ENCODE measurements at regions not wholly inside any gene's neighbourhood (a gene's known extent, or its start where the extent isn't known, plus 50 kb on each side); places are given as distances from the start of the nearest gene placed in this dataset.
"Not testable (repeated sequence)": the region's sequence is repeated elsewhere in the genome, so short reads cannot be mapped to it uniquely, and the experiment has no call there.

- CTCF ChIA-PET (ENCODE audit: partially characterized antibody), result no interaction called here
- POLR2A ChIA-PET (ENCODE audit: partially characterized antibody), result no interaction called here
Observed at GRCh38 chr4:24181005-24181404, 291.2 kb upstream of the PPARGC1A start.

DNA sequence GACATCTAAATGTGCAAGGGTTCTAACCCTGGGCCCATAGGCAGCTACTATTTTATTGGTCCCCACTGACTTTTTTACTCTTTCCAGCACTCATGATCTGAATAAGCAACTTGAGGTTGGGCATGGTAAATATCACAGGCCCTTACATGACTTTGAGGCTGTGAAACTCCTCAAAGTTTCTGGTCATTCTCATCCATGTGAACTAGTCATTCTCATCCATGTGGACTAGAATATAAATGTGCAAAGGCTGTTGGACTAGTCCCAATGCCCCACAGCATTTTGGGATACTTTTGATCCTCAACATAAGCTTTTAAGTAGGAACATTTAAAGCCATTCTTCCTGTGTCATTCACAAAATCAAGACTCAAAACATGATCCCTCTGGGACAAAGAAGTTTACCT lies 290.7 kb upstream of the PPARGC1A start:
- peaks cover 0 to 9% (median 4%) of the 10 kb centered on the region in 8 donors for H3K9me3 Mint-ChIP-seq
- no peaks in the 10 kb centered on the region for H3K9me3 ChIP-seq (ENCODE audit: control insufficient read depth in 1 of 2, low read length in 2 of 2)
- H3K27ac ChIP-seq (ENCODE audit: low read depth, low read length), result no peak overlapping the region
- DNase-seq, result no peak
- no peaks in the 10 kb centered on the region for H3K36me3 ChIP-seq (ENCODE audit: insufficient read depth, low read length)
- peaks cover 0 to 2% (median 0%) of the 10 kb centered on the region in 4 donors for H3K4me1 Mint-ChIP-seq
- no peaks in the 10 kb centered on the region for H3K4me1 ChIP-seq (ENCODE audit: insufficient read depth, low read length)
- no peak overlapping the region for H3K4me3 Mint-ChIP-seq
- H3K27me3 ChIP-seq (ENCODE audit: insufficient read depth, low read length), result no peaks in the 10 kb centered on the region
- CTCF ChIA-PET (ENCODE audit: partially characterized antibody), result no interaction called here
- no peak overlapping the region for H3K27ac Mint-ChIP-seq
- POLR2A ChIA-PET (ENCODE audit: partially characterized antibody), result no interaction called here
- no peaks in the 10 kb centered on the region for H3K36me3 Mint-ChIP-seq
- intact Hi-C loops (cut with micrococcal nuclease), result no loop called here
- no peak overlapping the region for H3K4me3 ChIP-seq (ENCODE audit: low read length in 2 of 2)
- H3K27me3 Mint-ChIP-seq, result peaks cover 0 to 1% of the 10 kb centered on the region in 2 donors

More at GRCh38 chr4:24181005-24181404, 291.2 kb upstream of the PPARGC1A start:
- intact Hi-C loops (cut with micrococcal nuclease), result no loop called here
- H3K4me1 ChIP-seq (ENCODE audit: insufficient read depth, low read length), result no peaks in the 10 kb centered on the region
- peaks cover 0 to 7% (median 4%) of the 10 kb centered on the region in 8 donors for H3K9me3 Mint-ChIP-seq
- H3K36me3 Mint-ChIP-seq, result no peaks in the 10 kb centered on the region
- no peaks in the 10 kb centered on the region for H3K36me3 ChIP-seq (ENCODE audit: insufficient read depth, low read length)
- H3K27me3 ChIP-seq (ENCODE audit: insufficient read depth, low read length), result no peaks in the 10 kb centered on the region
- no peaks in the 10 kb centered on the region for H3K9me3 ChIP-seq (ENCODE audit: control insufficient read depth in 1 of 2, low read length in 2 of 2)
- no peak overlapping the region for H3K4me3 Mint-ChIP-seq
- H3K4me1 Mint-ChIP-seq, result no peaks in the 10 kb centered on the region
- no peak overlapping the region for H3K4me3 ChIP-seq (ENCODE audit: low read length in 2 of 2)
- no peak overlapping the region for H3K27ac Mint-ChIP-seq
- DNase-seq, result no peak
- H3K27me3 Mint-ChIP-seq, result peaks cover 0 to 1% of the 10 kb centered on the region in 2 donors
- no peak overlapping the region for H3K27ac ChIP-seq (ENCODE audit: low read depth, low read length)

DNA sequence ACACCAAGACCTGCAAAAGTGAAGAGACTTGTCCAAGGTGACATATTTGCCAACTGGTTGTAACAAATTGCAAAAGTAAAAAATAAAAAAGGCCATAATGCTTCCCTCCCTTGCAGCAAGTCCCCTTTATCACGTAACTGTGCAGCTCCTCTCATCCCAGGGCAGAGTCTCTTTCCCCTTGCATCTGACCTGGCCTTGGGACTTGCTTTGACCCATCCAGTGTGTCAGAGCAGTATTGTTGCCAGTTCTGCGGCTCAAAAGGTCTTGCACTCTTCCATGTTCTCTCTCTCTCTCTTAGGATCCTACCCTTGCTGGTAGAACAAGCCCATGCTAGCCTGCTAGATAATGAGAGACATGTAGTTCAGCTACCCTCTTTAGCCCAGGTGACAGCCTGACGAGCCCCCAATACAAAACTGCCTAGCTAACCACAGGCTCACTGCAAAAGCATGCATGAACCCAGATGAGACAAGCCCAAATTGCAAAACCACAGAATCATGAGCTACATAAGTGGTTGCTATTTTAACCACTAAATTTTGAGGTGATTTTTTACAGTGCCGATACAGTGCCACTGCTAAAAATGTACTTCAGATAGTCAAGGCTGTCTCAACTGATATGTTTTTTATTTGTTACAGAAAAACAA lies 289.5 kb upstream of the PPARGC1A start:
- Mint-ChIP-seq H3K27me3 (peaks cover 0 to 1% of the 10 kb centered on the region in 2 donors), H3K4me3 (no peak overlapping the region), H3K9me3 (peaks cover 0 to 15% (median 5%) of the 10 kb centered on the region in 8 donors), H3K27ac (no peak overlapping the region), H3K36me3 (no peaks in the 10 kb centered on the region), H3K4me1 (peaks cover 0 to 2% (median 0%) of the 10 kb centered on the region in 4 donors)
- no peak overlapping the region for H3K4me3 ChIP-seq (ENCODE audit: low read length in 2 of 2)
- ChIA-PET CTCF (ENCODE audit: partially characterized antibody) (no interaction called here), POLR2A (ENCODE audit: partially characterized antibody) (no interaction called here)
- H3K36me3 ChIP-seq (ENCODE audit: insufficient read depth, low read length), result no peaks in the 10 kb centered on the region
- H3K4me1 ChIP-seq (ENCODE audit: insufficient read depth, low read length), result no peaks in the 10 kb centered on the region
- intact Hi-C loops (cut with micrococcal nuclease), result no loop called here
- H3K9me3 ChIP-seq (ENCODE audit: control insufficient read depth in 1 of 2, low read length in 2 of 2), result no peaks in the 10 kb centered on the region
- H3K27ac ChIP-seq (ENCODE audit: low read depth, low read length), result no peak overlapping the region
- no peak for DNase-seq
- no peaks in the 10 kb centered on the region for H3K27me3 ChIP-seq (ENCODE audit: insufficient read depth, low read length)

GRCh38 chr4:24177443-24177842 lies 287.6 kb upstream of the PPARGC1A start:
- H3K9me3 Mint-ChIP-seq, result peaks cover 0 to 15% (median 6%) of the 10 kb centered on the region in 8 donors
- H3K36me3 Mint-ChIP-seq; H3K27me3 Mint-ChIP-seq; POLR2A ChIA-PET (ENCODE audit: partially characterized antibody); H3K27me3 ChIP-seq (ENCODE audit: insufficient read depth, low read length); intact Hi-C loops (cut with micrococcal nuclease); DNase-seq; H3K9me3 ChIP-seq (ENCODE audit: control insufficient read depth in 1 of 2, low read length in 2 of 2); H3K36me3 ChIP-seq (ENCODE audit: insufficient read depth, low read length); CTCF ChIA-PET (ENCODE audit: partially characterized antibody); H3K27ac ChIP-seq (ENCODE audit: low read depth, low read length); H3K4me3 Mint-ChIP-seq; H3K4me1 ChIP-seq (ENCODE audit: insufficient read depth, low read length); H3K4me1 Mint-ChIP-seq; H3K4me3 ChIP-seq (ENCODE audit: low read length in 2 of 2); H3K27ac Mint-ChIP-seq: not testable (repeated sequence)

DNA sequence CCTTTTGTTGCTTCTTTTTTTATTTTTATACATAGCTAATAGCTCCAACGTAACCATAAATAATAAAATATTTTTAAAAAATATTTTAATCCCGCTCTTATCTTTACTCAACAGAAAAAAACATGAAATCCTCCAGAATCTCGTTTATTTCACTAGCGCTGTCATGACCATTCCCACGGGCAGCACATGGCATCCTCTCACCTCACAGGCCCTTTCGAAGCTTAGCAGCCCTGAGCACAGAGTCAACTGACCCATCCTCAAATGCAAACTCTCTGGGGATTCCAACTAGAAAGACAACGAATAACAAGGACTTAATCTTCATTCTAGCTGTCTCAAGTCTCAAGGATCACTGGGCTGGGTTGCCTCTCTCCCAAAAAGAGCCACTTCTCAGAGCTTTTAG lies 285.9 kb upstream of the PPARGC1A start:
- H3K4me3 ChIP-seq (ENCODE audit: low read length in 2 of 2), result no peak overlapping the region
- ChIA-PET CTCF (ENCODE audit: partially characterized antibody) (interaction anchor here (0.7 kb wide), 1 partner anchor 9 kb away, joined by 3 read pairs; no protein-coding TSS in a partner anchor), POLR2A (ENCODE audit: partially characterized antibody) (no interaction called here)
- Mint-ChIP-seq H3K4me1 (peaks cover 0 to 2% (median 0%) of the 10 kb centered on the region in 4 donors), H3K36me3 (no peaks in the 10 kb centered on the region), H3K27ac (no peak overlapping the region), H3K4me3 (no peak overlapping the region), H3K27me3 (peaks cover 0 to 1% of the 10 kb centered on the region in 2 donors), H3K9me3 (peaks cover 2 to 15% (median 6%) of the 10 kb centered on the region in 8 donors)
- no peaks in the 10 kb centered on the region for H3K27me3 ChIP-seq (ENCODE audit: insufficient read depth, low read length)
- no peaks in the 10 kb centered on the region for H3K36me3 ChIP-seq (ENCODE audit: insufficient read depth, low read length)
- DNase-seq, result no peak
- no peaks in the 10 kb centered on the region for H3K4me1 ChIP-seq (ENCODE audit: insufficient read depth, low read length)
- no peaks in the 10 kb centered on the region for H3K9me3 ChIP-seq (ENCODE audit: control insufficient read depth in 1 of 2, low read length in 2 of 2)
- intact Hi-C loops (cut with micrococcal nuclease), result no loop called here
- no peak overlapping the region for H3K27ac ChIP-seq (ENCODE audit: low read depth, low read length)

- no peak overlapping the region for H3K27ac Mint-ChIP-seq
- Histone ChIP-seq H3K27ac (ENCODE audit: low read depth, low read length) (no peak overlapping the region), H3K9me3 (ENCODE audit: control insufficient read depth in 1 of 2, low read length in 2 of 2) (no peaks in the 10 kb centered on the region), H3K4me3 (ENCODE audit: low read length in 2 of 2) (no peak overlapping the region), H3K27me3 (ENCODE audit: insufficient read depth, low read length) (no peaks in the 10 kb centered on the region), H3K36me3 (ENCODE audit: insufficient read depth, low read length) (no peaks in the 10 kb centered on the region), H3K4me1 (ENCODE audit: insufficient read depth, low read length) (no peaks in the 10 kb centered on the region)
- ChIA-PET CTCF (ENCODE audit: partially characterized antibody) (no interaction called here), POLR2A (ENCODE audit: partially characterized antibody) (no interaction called here)
- no peak overlapping the region for H3K4me3 Mint-ChIP-seq
- intact Hi-C loops (cut with micrococcal nuclease), result no loop called here
- peaks cover 2 to 15% (median 6%) of the 10 kb centered on the region in 8 donors for H3K9me3 Mint-ChIP-seq
- H3K27me3 Mint-ChIP-seq, result peaks cover 0 to 1% of the 10 kb centered on the region in 2 donors
- no peak for DNase-seq
- peaks cover 0 to 2% (median 0%) of the 10 kb centered on the region in 4 donors for H3K4me1 Mint-ChIP-seq
- no peaks in the 10 kb centered on the region for H3K36me3 Mint-ChIP-seq
Observed at GRCh38 chr4:24174602-24175001, 284.8 kb upstream of the PPARGC1A start.

DNA sequence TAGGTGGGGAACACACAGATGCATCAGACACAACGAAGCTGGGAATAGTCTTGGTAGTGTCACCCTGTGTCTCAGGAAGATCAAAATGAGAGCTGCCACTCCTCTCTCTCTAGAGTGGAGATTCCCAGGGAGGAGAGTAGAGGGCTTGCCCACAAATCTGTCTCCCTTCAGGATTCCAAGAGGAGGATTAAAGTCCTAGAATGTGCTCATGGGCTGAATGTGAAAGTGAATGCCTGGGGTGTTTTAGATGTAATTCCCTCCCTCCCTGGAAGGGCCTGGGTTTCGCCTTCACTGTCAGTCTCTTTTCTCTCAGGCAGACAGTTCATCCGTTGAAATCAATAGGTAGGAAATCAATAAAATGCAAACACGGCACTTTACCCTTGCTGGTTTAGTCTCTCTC lies 282.6 kb upstream of the PPARGC1A start:
- no peaks in the 10 kb centered on the region for H3K36me3 Mint-ChIP-seq
- no peaks in the 10 kb centered on the region for H3K27me3 ChIP-seq (ENCODE audit: insufficient read depth, low read length)
- POLR2A ChIA-PET (ENCODE audit: partially characterized antibody), result no interaction called here
- DNase-seq, result no peak
- H3K9me3 Mint-ChIP-seq, result peaks cover 0 to 15% (median 6%) of the 10 kb centered on the region in 8 donors
- intact Hi-C loops (cut with micrococcal nuclease), result no loop called here
- H3K36me3 ChIP-seq (ENCODE audit: insufficient read depth, low read length), result no peaks in the 10 kb centered on the region
- no peak overlapping the region for H3K27ac Mint-ChIP-seq
- no peak overlapping the region for H3K27ac ChIP-seq (ENCODE audit: low read depth, low read length)
- H3K9me3 ChIP-seq (ENCODE audit: control insufficient read depth in 1 of 2, low read length in 2 of 2), result no peaks in the 10 kb centered on the region
- peaks cover 0 to 1% of the 10 kb centered on the region in 2 donors for H3K27me3 Mint-ChIP-seq
- peaks cover 0 to 2% (median 0%) of the 10 kb centered on the region in 4 donors for H3K4me1 Mint-ChIP-seq
- CTCF ChIA-PET (ENCODE audit: partially characterized antibody), result no interaction called here
- H3K4me3 ChIP-seq (ENCODE audit: low read length in 2 of 2), result no peak overlapping the region
- no peaks in the 10 kb centered on the region for H3K4me1 ChIP-seq (ENCODE audit: insufficient read depth, low read length)
- no peak overlapping the region for H3K4me3 Mint-ChIP-seq

Measured in CD4-positive, alpha-beta memory T cell (primary cell).